WI38 (cell line): ENCODE measurements at regions not wholly inside any gene's neighbourhood (a gene's known extent, or its start where the extent isn't known, plus 50 kb on each side); places are given as distances from the start of the nearest gene placed in this dataset.

Experiments
- H3K4me3 ChIP-seq: 2 replicates; pipeline ENCODE4 v1.5.1; 2011; ENCODE audit warnings: low read depth, mild to moderate bottlenecking, control low read depth, low read length
- TF ChIP-seq, protein P1 (sequence below): IDR thresholded peaks from 2 replicates; pipeline ENCODE4 v1.5.1; 2012; ENCODE audit warnings: low read depth, mild to moderate bottlenecking, control low read depth, low read length

DNA sequence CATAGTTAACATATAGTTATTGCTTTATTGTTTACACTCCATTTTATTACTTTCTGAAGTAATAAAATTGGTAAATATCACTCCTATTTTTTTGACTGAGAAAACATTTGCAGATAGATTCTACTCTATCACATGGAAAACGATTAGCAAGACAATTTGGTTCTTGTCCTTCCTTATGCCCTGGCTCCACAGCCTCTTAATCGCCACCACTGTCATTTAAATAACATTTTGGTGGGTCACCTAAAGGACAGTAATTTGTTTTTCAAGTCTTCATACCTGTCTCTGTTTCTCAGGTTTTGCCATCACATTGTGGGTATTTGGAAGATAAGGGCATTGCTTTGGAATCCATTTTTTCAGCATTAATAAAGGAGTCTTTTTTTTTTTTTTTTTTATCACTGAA, 521.5 kb upstream of the IRAK1BP1 start:
- TF ChIP-seq, protein P1, sequence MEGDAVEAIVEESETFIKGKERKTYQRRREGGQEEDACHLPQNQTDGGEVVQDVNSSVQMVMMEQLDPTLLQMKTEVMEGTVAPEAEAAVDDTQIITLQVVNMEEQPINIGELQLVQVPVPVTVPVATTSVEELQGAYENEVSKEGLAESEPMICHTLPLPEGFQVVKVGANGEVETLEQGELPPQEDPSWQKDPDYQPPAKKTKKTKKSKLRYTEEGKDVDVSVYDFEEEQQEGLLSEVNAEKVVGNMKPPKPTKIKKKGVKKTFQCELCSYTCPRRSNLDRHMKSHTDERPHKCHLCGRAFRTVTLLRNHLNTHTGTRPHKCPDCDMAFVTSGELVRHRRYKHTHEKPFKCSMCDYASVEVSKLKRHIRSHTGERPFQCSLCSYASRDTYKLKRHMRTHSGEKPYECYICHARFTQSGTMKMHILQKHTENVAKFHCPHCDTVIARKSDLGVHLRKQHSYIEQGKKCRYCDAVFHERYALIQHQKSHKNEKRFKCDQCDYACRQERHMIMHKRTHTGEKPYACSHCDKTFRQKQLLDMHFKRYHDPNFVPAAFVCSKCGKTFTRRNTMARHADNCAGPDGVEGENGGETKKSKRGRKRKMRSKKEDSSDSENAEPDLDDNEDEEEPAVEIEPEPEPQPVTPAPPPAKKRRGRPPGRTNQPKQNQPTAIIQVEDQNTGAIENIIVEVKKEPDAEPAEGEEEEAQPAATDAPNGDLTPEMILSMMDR, result no peak
- H3K4me3 ChIP-seq, result no peak overlapping the region

DNA sequence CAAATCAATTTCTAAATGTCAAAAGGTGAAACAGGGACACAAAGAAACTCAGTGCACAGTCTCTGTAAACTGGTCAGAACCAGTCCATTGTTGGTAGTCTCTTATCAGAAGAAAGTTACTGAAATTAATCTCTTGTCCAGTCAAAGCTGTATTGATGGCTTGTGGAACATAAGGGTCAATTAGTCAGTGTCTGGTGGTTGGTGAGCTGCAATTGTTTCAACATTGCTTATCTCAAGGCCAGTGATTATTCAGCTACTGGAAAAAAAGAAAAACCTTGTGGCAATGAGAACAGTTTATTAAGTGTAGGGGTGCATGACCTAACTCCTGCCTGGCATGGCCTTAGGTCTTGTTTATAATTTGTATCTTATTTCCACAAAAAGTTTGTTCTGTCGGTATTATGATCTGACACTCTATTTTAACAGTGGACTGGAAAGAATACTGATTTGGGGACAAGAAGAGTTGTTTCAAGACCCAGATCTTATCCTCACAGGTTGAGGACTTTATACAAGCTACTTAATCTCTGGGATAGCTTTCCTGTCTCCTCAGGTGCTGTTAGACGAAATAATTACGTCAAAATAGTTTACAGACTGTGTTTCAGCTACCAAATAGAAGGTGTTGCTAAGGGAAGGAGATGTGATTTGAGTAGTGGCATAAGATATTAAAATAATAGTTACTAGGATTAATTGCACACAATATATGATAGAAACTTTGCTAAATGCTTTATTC, 520.0 kb upstream of the IRAK1BP1 start:
- H3K4me3 ChIP-seq, result no peak overlapping the region
- TF ChIP-seq, protein P1, result no peak

GRCh38 chr6:78353040-78353439, 514.3 kb upstream of the IRAK1BP1 start:
- TF ChIP-seq, protein P1, result no peak
- no peak overlapping the region for H3K4me3 ChIP-seq

DNA sequence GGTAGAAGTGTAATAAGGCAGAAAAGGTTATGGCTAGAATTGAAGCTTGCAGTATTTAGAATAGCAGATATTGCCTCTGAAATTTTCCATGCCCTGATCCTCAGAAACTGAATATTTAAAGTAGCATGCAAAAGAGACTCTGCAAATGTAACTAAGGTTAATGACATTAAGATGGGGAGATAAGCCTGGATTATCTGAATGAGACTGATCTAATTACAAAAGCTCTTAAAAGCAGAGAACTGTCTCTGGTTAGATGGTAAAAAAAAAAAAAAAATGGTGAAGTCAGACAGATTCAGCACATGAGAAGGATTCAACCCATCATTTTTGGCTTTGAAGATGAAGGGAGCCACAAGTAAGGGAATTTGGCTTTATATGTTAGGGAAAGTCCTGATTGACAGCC, 503.7 kb upstream of the IRAK1BP1 start:
- TF ChIP-seq, protein P1, result no peak
- H3K4me3 ChIP-seq, result no peak overlapping the region

DNA sequence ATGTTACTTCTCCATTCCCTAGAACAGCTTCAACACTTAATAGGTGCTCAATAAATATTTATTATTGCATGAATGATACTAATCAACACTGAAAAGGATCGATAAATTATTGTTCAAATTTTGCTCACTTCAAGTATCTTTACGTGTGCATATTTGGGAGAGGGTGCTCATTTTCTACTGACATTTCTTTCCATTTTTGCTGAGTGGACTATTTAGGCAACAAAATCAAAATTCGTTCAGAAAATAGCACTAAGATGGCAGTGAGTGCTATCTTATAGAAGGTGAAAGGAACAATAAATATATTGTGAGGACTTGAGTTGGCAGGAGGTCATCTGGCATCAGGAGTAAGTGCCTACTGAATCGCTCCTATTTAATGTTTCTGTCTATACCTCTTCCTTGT, 501.9 kb upstream of the IRAK1BP1 start:
- TF ChIP-seq, protein P1, result no peak

DNA sequence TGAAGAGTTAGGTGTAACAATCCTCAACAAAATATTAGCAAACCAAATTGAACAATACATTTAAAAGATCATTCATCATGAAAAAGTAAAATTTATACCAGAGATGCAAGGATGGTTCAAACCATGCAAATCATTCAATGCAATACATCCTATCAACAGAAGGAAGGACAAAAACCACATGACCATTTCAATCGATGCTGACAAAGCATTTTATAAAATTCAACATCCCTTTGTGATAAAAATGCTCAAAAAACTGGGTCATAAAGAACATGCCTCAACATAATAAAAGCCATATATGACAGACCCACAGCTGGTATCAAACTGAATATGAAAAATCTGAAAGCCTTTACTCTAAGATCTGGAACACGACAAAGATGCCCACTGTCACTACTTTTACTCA, 490.3 kb upstream of the IRAK1BP1 start:
- TF ChIP-seq, protein P1, result no peak
- no peak overlapping the region for H3K4me3 ChIP-seq

More for the DNA sequence above, 501.9 kb upstream of the IRAK1BP1 start:
- H3K4me3 ChIP-seq, result no peak overlapping the region

- TF ChIP-seq, protein P1, result no peak
- H3K4me3 ChIP-seq, result no peak overlapping the region
Observed at GRCh38 chr6:78379982-78380381, 487.4 kb upstream of the IRAK1BP1 start.
